ENCODE measurements at regions not wholly inside any gene's neighbourhood (a gene's known extent, or its start where the extent isn't known, plus 50 kb on each side); places are given as distances from the start of the nearest gene placed in this dataset.

DNA sequence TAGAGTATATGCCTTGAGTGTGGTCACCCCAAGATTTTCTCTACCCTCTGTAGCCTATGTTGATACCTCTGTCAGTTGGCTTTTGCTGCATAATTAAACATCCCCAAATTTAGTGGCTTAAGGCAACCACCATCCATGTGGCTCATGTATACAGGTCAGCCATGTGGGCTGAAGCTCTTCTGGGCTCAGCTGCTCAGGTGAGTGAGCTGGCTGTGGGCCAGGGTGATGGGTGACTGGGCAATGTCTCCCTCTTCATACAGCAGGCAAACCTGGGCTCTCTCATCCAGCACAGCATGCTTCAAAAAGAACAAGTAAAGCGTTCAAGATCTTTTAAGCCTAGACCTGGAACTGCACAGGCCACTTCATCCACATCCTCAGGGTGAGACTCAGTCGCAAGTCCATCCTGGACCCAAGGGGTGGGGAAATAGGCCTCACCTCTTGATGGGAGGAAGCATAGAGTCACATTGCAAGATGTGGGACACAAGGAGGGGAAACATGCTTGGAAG is 188.2 kb upstream of the TAS2R1 start (continued):
- TF ChIP-seq JUN (IDR thresholded peaks at IDR 0.05; ENCODE audit: low read depth, low read length) (no peak), NANOG (IDR thresholded peaks at IDR 0.05; ENCODE audit: insufficient read depth, low read depth, low read length, poor library complexity, severe bottlenecking) (no peak), TAF1 (IDR thresholded peaks at IDR 0.05; ENCODE audit: low read depth, low read length) (no peak), EP300 (IDR thresholded peaks at IDR 0.05; ENCODE audit: borderline replicate concordance in 1 of 2, low read depth in 2 of 2, low read length in 2 of 2) (no peak), MAFK (IDR thresholded peaks at IDR 0.05; ENCODE audit: low read depth, low read length) (no peak), POLR2A (IDR thresholded peaks at IDR 0.05; ENCODE audit: control extremely low read depth in 1 of 2, low read depth in 2 of 2, low read length in 2 of 2) (no peak)
- TF ChIP-seq, protein P1, sequence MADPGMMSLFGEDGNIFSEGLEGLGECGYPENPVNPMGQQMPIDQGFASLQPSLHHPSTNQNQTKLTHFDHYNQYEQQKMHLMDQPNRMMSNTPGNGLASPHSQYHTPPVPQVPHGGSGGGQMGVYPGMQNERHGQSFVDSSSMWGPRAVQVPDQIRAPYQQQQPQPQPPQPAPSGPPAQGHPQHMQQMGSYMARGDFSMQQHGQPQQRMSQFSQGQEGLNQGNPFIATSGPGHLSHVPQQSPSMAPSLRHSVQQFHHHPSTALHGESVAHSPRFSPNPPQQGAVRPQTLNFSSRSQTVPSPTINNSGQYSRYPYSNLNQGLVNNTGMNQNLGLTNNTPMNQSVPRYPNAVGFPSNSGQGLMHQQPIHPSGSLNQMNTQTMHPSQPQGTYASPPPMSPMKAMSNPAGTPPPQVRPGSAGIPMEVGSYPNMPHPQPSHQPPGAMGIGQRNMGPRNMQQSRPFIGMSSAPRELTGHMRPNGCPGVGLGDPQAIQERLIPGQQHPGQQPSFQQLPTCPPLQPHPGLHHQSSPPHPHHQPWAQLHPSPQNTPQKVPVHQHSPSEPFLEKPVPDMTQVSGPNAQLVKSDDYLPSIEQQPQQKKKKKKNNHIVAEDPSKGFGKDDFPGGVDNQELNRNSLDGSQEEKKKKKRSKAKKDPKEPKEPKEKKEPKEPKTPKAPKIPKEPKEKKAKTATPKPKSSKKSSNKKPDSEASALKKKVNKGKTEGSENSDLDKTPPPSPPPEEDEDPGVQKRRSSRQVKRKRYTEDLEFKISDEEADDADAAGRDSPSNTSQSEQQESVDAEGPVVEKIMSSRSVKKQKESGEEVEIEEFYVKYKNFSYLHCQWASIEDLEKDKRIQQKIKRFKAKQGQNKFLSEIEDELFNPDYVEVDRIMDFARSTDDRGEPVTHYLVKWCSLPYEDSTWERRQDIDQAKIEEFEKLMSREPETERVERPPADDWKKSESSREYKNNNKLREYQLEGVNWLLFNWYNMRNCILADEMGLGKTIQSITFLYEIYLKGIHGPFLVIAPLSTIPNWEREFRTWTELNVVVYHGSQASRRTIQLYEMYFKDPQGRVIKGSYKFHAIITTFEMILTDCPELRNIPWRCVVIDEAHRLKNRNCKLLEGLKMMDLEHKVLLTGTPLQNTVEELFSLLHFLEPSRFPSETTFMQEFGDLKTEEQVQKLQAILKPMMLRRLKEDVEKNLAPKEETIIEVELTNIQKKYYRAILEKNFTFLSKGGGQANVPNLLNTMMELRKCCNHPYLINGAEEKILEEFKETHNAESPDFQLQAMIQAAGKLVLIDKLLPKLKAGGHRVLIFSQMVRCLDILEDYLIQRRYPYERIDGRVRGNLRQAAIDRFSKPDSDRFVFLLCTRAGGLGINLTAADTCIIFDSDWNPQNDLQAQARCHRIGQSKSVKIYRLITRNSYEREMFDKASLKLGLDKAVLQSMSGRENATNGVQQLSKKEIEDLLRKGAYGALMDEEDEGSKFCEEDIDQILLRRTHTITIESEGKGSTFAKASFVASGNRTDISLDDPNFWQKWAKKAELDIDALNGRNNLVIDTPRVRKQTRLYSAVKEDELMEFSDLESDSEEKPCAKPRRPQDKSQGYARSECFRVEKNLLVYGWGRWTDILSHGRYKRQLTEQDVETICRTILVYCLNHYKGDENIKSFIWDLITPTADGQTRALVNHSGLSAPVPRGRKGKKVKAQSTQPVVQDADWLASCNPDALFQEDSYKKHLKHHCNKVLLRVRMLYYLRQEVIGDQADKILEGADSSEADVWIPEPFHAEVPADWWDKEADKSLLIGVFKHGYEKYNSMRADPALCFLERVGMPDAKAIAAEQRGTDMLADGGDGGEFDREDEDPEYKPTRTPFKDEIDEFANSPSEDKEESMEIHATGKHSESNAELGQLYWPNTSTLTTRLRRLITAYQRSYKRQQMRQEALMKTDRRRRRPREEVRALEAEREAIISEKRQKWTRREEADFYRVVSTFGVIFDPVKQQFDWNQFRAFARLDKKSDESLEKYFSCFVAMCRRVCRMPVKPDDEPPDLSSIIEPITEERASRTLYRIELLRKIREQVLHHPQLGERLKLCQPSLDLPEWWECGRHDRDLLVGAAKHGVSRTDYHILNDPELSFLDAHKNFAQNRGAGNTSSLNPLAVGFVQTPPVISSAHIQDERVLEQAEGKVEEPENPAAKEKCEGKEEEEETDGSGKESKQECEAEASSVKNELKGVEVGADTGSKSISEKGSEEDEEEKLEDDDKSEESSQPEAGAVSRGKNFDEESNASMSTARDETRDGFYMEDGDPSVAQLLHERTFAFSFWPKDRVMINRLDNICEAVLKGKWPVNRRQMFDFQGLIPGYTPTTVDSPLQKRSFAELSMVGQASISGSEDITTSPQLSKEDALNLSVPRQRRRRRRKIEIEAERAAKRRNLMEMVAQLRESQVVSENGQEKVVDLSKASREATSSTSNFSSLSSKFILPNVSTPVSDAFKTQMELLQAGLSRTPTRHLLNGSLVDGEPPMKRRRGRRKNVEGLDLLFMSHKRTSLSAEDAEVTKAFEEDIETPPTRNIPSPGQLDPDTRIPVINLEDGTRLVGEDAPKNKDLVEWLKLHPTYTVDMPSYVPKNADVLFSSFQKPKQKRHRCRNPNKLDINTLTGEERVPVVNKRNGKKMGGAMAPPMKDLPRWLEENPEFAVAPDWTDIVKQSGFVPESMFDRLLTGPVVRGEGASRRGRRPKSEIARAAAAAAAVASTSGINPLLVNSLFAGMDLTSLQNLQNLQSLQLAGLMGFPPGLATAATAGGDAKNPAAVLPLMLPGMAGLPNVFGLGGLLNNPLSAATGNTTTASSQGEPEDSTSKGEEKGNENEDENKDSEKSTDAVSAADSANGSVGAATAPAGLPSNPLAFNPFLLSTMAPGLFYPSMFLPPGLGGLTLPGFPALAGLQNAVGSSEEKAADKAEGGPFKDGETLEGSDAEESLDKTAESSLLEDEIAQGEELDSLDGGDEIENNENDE (IDR thresholded peaks at IDR 0.05; ENCODE audit: insufficient replicate concordance, low read length), result no peak
